ENCODE measurements at regions not wholly inside any gene's neighbourhood (a gene's known extent, or its start where the extent isn't known, plus 50 kb on each side); places are given as distances from the start of the nearest gene placed in this dataset.

- TF ChIP-seq CTCF (IDR thresholded peaks at IDR 0.05), result no peak
- no peak for TF ChIP-seq POLR2A (IDR thresholded peaks at IDR 0.05)
Measured at GRCh38 chr1:193700710-193701355, 514.4 kb upstream of the B3GALT2 start.
